SK-N-SH (cell line): ENCODE measurements at regions not wholly inside any gene's neighbourhood (a gene's known extent, or its start where the extent isn't known, plus 50 kb on each side); places are given as distances from the start of the nearest gene placed in this dataset.

Experiments used
- CTCF ChIA-PET: fragments of 300-600, 350-600 bp; formaldehyde crosslinking; extraction: SDS; loops from one replicate; lab custom pipeline; 2021; lab: Yijun Ruan, JAX
- POLR2A ChIA-PET: fragments of 350-600 bp; sonication (Branson Sonifier 250); formaldehyde crosslinking; extraction: SDS; loops from one replicate; lab custom pipeline; 2020; ENCODE audit warnings: antibody characterized with exemption, inconsistent platforms; lab: Yijun Ruan, JAX
- DNase-seq: peaks from one replicate; pipeline ENCODE4 v3.0.0; 2012
- H2AFZ ChIP-seq: fragments of 200-600 bp; sonication (generic); 2 replicates; pipeline ENCODE4 v1.8.1; 2016; ENCODE audit warnings: antibody characterized with exemption, mild to moderate bottlenecking, low read depth
- H3F3A ChIP-seq: fragments of 200-600 bp; sonication (generic); replicated peaks from 2 replicates; pipeline ENCODE3; 2016; ENCODE audit warnings: antibody characterized with exemption, mild to moderate bottlenecking; ENCODE audit not compliant: insufficient read depth
- H3K27ac ChIP-seq, 2 experiments: fragments of 200-500 bp in 1 of 2; fragments of 200-600 bp in 1 of 2; sonication (Bioruptor generic) in 1 of 2; sonication (generic), shearing (Covaris generic) in 1 of 2; 2 replicates each; pipeline versions ENCODE4 v1.5.1 to v1.6.1; 2014 to 2016; ENCODE audit warnings: low read depth in 2 of 2, inconsistent platforms in 1 of 2, low read length in 1 of 2, mild to moderate bottlenecking in 1 of 2, mixed read lengths in 1 of 2
- H3K27me3 ChIP-seq: fragments of 200-600 bp; sonication (generic), shearing (Covaris generic); 2 replicates; pipeline ENCODE4 v1.6.1; 2016; ENCODE audit warnings: mixed run types; ENCODE audit not compliant: insufficient read depth
- H3K36me3 ChIP-seq, 2 experiments: fragments of 200-500 bp in 1 of 2; fragments of 200-600 bp in 1 of 2; sonication (Bioruptor generic) in 1 of 2; sonication (generic) in 1 of 2; replicated peaks in 1 of 2; 2 replicates each; pipeline versions ENCODE3 to v1.5.1; 2014 to 2016; ENCODE audit warnings: low read length in 1 of 2, mild to moderate bottlenecking in 1 of 2; ENCODE audit not compliant: insufficient read depth in 2 of 2, control insufficient read depth in 1 of 2
- H3K4me1 ChIP-seq, 2 experiments: fragments of 200-500 bp in 1 of 2; fragments of 200-600 bp in 1 of 2; sonication (Bioruptor generic) in 1 of 2; sonication (generic), shearing (Covaris generic) in 1 of 2; 2 replicates each; pipeline versions ENCODE4 v1.5.1 to v1.6.1; 2014 to 2016; ENCODE audit warnings: low read depth in 1 of 2, low read length in 1 of 2, mixed run types in 1 of 2; ENCODE audit not compliant: insufficient read depth in 2 of 2, control insufficient read depth in 1 of 2
- H3K4me2 ChIP-seq: fragments of 200-600 bp; sonication (generic), shearing (Covaris generic); 2 replicates; pipeline ENCODE4 v1.6.1; 2017; ENCODE audit warnings: mixed run types
- H3K4me3 ChIP-seq, 2 experiments: fragments of 200-500 bp in 1 of 2; fragments of 200-600 bp in 1 of 2; sonication (Bioruptor generic) in 1 of 2; sonication (generic), shearing (Covaris generic) in 1 of 2; 2 replicates each; pipeline versions ENCODE4 v1.5.1 to v1.8.1; 2014 to 2016; ENCODE audit warnings: low read depth in 2 of 2, inconsistent platforms in 1 of 2, low read length in 1 of 2, mild to moderate bottlenecking in 1 of 2, mixed read lengths in 1 of 2, moderate library complexity in 1 of 2
- H3K79me2 ChIP-seq: fragments of 200-600 bp; sonication (generic); 2 replicates; pipeline ENCODE4 v1.8.1; 2017; ENCODE audit warnings: mild to moderate bottlenecking; ENCODE audit not compliant: insufficient read depth
- H3K9ac ChIP-seq: fragments of 200-600 bp; sonication (generic); 2 replicates; pipeline ENCODE4 v1.6.1; 2017; ENCODE audit warnings: mixed run types
- H3K9me2 ChIP-seq: fragments of 200-600 bp; sonication (generic); 2 replicates; pipeline ENCODE4 v1.6.1; 2017; ENCODE audit warnings: mixed run types
- H3K9me3 ChIP-seq: fragments of 200-600 bp; sonication (generic); 2 replicates; pipeline ENCODE4 v1.6.1; 2017; ENCODE audit warnings: mixed run types, mild to moderate bottlenecking, moderate library complexity
- H4K20me1 ChIP-seq: fragments of 200-600 bp; sonication (generic); 2 replicates; pipeline ENCODE4 v1.6.1; 2017; ENCODE audit warnings: mild to moderate bottlenecking, mixed run types; ENCODE audit not compliant: insufficient read depth
- CHD2 ChIP-seq: fragments of 150-350 bp; IDR thresholded peaks from 2 replicates; pipeline ENCODE4 v1.6.1; 2018; ENCODE audit warnings: low read length; ENCODE audit not compliant: partially characterized antibody
- EP300 ChIP-seq, 2 experiments: IDR thresholded peaks; 2 replicates each; pipeline versions ENCODE4 v1.4.0 to v1.6.1; 2012; ENCODE audit warnings: borderline replicate concordance in 1 of 2, low read depth in 1 of 2, low read length in 1 of 2
- FOXM1 ChIP-seq: IDR thresholded peaks from 2 replicates; pipeline ENCODE4 v1.4.0; 2012; ENCODE audit warnings: low read depth, mild to moderate bottlenecking
- NFIC ChIP-seq: IDR thresholded peaks from 2 replicates; pipeline ENCODE4 v1.4.0; 2012; ENCODE audit warnings: borderline replicate concordance
- RAD21 ChIP-seq: IDR thresholded peaks from 2 replicates; pipeline ENCODE4 v1.6.1; 2012; ENCODE audit warnings: mild to moderate bottlenecking, low read length
- RCOR1 ChIP-seq: fragments of 150-350 bp; IDR thresholded peaks from 2 replicates; pipeline ENCODE4 v1.6.1; 2017; ENCODE audit warnings: antibody characterized with exemption, low read length
- RFX5 ChIP-seq: IDR thresholded peaks from 2 replicates; pipeline ENCODE4 v1.6.1; 2012; ENCODE audit warnings: mild to moderate bottlenecking, improper control_type of control experiment, low read length
- SIN3A ChIP-seq: IDR thresholded peaks from 2 replicates; pipeline ENCODE4 v1.6.1; 2012; ENCODE audit warnings: low read depth, mild to moderate bottlenecking, low read length, moderate library complexity, borderline replicate concordance
- TCF12 ChIP-seq: IDR thresholded peaks from 2 replicates; pipeline ENCODE4 v1.4.0; 2012
- YY1 ChIP-seq: IDR thresholded peaks from 2 replicates; pipeline ENCODE4 v1.4.0; 2012; ENCODE audit warnings: low read depth, mild to moderate bottlenecking
- WGBS: methylation state at CpG from one replicate; pipeline ENCODE4 v1.1.6; 2017; ENCODE audit warnings: low lambda C conversion rate; 5-methylcytosine and 5-hydroxymethylcytosine counted together
- TF ChIP-seq, protein P1 (sequence below): fragments of 150-350 bp; IDR thresholded peaks from 2 replicates; pipeline ENCODE4 v1.6.1; 2016; ENCODE audit warnings: mild to moderate bottlenecking, low read depth, low read length
- TF ChIP-seq, protein P2 (sequence below): IDR thresholded peaks from 2 replicates; pipeline ENCODE4 v1.6.1; 2012; ENCODE audit warnings: mild to moderate bottlenecking, low read depth, low read length, moderate library complexity
- TF ChIP-seq, protein P3 (sequence below): IDR thresholded peaks from 2 replicates; pipeline ENCODE4 v1.4.0; 2012; ENCODE audit warnings: low read depth, borderline replicate concordance
- TF ChIP-seq, protein P4 (sequence below): fragments of 200-600 bp; sonication (generic); IDR thresholded peaks from 2 replicates; pipeline ENCODE4 v1.6.1; 2017; ENCODE audit warnings: antibody characterized with exemption, mild to moderate bottlenecking, moderate library complexity

DNA sequence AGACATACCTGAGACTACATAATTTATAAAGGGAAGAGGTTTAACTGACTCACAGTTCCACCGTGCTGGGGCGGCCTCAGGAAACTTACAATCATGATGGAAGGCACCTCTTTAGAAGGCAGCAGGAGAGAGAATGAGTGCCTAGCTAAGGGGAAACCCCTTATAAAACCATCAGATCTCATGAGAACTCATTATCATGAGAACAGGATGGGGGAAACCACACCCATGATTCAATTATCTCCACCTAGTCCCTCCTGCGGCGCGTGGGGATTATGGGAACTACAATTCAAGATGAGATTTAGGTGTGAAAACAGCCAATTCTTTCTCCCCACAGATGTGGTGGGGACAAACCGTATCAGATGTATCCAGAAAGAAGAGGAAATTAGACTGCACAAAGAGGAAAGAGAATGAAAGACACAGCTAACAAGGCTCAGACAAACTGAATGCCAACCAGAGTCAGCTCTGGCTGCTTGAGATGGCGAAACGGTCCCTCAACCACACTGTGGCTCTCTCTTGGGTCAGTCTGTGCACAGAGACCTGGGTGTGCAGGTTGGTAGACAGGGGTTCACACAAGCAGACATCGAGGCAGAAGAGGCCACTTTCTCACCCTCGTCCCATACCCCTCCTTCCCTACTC is 375.6 kb downstream of the SFMBT2 start (continued):
- TF ChIP-seq RCOR1 (no peak), NFIC (no peak)

DNA sequence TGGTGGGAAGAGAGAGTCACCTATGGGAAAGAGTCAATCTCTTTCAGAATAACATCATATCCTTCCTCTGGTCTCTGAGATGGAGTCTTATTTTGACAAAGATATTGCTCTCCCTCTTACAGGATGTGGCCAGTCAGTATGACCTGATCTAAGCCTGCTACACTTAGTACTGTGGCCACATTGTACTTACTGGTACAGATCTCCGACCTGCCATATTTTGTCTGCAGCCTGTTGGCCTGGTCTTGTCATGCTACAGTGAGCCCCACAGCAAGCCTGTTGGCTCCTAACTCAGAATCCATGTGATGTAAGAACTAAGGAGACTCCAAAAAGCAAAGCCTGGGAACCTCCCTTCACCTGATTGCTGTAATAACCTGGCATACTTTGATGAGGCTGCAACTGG is 377.8 kb downstream of the SFMBT2 start:
- TF ChIP-seq RAD21 = no peak
- TF ChIP-seq TCF12 = no peak
- no peak for TF ChIP-seq NFIC
- no peak for TF ChIP-seq FOXM1
- no peak for TF ChIP-seq SIN3A
- TF ChIP-seq, protein P1, sequence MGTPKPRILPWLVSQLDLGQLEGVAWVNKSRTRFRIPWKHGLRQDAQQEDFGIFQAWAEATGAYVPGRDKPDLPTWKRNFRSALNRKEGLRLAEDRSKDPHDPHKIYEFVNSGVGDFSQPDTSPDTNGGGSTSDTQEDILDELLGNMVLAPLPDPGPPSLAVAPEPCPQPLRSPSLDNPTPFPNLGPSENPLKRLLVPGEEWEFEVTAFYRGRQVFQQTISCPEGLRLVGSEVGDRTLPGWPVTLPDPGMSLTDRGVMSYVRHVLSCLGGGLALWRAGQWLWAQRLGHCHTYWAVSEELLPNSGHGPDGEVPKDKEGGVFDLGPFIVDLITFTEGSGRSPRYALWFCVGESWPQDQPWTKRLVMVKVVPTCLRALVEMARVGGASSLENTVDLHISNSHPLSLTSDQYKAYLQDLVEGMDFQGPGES = no peak
- TF ChIP-seq EP300 (IDR thresholded peaks at IDR 0.05; ENCODE audit: borderline replicate concordance in 1 of 2, low read depth in 1 of 2, low read length in 1 of 2) = no peak
- TF ChIP-seq RFX5 = no peak
- TF ChIP-seq, protein P2, sequence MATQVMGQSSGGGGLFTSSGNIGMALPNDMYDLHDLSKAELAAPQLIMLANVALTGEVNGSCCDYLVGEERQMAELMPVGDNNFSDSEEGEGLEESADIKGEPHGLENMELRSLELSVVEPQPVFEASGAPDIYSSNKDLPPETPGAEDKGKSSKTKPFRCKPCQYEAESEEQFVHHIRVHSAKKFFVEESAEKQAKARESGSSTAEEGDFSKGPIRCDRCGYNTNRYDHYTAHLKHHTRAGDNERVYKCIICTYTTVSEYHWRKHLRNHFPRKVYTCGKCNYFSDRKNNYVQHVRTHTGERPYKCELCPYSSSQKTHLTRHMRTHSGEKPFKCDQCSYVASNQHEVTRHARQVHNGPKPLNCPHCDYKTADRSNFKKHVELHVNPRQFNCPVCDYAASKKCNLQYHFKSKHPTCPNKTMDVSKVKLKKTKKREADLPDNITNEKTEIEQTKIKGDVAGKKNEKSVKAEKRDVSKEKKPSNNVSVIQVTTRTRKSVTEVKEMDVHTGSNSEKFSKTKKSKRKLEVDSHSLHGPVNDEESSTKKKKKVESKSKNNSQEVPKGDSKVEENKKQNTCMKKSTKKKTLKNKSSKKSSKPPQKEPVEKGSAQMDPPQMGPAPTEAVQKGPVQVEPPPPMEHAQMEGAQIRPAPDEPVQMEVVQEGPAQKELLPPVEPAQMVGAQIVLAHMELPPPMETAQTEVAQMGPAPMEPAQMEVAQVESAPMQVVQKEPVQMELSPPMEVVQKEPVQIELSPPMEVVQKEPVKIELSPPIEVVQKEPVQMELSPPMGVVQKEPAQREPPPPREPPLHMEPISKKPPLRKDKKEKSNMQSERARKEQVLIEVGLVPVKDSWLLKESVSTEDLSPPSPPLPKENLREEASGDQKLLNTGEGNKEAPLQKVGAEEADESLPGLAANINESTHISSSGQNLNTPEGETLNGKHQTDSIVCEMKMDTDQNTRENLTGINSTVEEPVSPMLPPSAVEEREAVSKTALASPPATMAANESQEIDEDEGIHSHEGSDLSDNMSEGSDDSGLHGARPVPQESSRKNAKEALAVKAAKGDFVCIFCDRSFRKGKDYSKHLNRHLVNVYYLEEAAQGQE = no peak
- TF ChIP-seq, protein P3, sequence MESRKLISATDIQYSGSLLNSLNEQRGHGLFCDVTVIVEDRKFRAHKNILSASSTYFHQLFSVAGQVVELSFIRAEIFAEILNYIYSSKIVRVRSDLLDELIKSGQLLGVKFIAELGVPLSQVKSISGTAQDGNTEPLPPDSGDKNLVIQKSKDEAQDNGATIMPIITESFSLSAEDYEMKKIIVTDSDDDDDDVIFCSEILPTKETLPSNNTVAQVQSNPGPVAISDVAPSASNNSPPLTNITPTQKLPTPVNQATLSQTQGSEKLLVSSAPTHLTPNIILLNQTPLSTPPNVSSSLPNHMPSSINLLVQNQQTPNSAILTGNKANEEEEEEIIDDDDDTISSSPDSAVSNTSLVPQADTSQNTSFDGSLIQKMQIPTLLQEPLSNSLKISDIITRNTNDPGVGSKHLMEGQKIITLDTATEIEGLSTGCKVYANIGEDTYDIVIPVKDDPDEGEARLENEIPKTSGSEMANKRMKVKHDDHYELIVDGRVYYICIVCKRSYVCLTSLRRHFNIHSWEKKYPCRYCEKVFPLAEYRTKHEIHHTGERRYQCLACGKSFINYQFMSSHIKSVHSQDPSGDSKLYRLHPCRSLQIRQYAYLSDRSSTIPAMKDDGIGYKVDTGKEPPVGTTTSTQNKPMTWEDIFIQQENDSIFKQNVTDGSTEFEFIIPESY = no peak
- no peak for TF ChIP-seq YY1
- TF ChIP-seq, protein P4, sequence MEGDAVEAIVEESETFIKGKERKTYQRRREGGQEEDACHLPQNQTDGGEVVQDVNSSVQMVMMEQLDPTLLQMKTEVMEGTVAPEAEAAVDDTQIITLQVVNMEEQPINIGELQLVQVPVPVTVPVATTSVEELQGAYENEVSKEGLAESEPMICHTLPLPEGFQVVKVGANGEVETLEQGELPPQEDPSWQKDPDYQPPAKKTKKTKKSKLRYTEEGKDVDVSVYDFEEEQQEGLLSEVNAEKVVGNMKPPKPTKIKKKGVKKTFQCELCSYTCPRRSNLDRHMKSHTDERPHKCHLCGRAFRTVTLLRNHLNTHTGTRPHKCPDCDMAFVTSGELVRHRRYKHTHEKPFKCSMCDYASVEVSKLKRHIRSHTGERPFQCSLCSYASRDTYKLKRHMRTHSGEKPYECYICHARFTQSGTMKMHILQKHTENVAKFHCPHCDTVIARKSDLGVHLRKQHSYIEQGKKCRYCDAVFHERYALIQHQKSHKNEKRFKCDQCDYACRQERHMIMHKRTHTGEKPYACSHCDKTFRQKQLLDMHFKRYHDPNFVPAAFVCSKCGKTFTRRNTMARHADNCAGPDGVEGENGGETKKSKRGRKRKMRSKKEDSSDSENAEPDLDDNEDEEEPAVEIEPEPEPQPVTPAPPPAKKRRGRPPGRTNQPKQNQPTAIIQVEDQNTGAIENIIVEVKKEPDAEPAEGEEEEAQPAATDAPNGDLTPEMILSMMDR = no peak
- no peak for TF ChIP-seq CHD2
- no peak for TF ChIP-seq RCOR1
- Histone ChIP-seq H4K20me1 (no peaks in the 10 kb centered on the region), H3K36me3 (no peaks in the 10 kb centered on the region), H3K4me1 (no peaks in the 10 kb centered on the region; a peak in 1 of 4 replicates), H3K27ac (no peak overlapping the region), H3K9ac (no peak overlapping the region), H2AFZ (no peak overlapping the region), H3K9me2 (no peaks in the 10 kb centered on the region), H3K79me2 (no peaks in the 10 kb centered on the region), H3F3A (peaks cover 4% of the 10 kb centered on the region), H3K4me2 (no peak overlapping the region), H3K27me3 (no peaks in the 10 kb centered on the region), H3K9me3 (no peaks in the 10 kb centered on the region), H3K4me3 (no peak overlapping the region)
- ChIA-PET CTCF (interaction anchor here (1.0 kb wide), 1 partner anchor 78 kb away, joined by 4 read pairs; no protein-coding TSS in a partner anchor), POLR2A (no interaction called here)
- WGBS = 8% methylated on average over 1 of the region's 1 CpG
- no peak for DNase-seq
